ENCODE measurements at regions not wholly inside any gene's neighbourhood (a gene's known extent, or its start where the extent isn't known, plus 50 kb on each side); places are given as distances from the start of the nearest gene placed in this dataset.

- Histone ChIP-seq H3K4me2 (no peak overlapping the region), H3K9me3 (ENCODE audit: low read depth) (no peaks in the 10 kb centered on the region), H2AFZ (no peak overlapping the region), H3K4me3 (no peak overlapping the region), H3K4me1 (ENCODE audit: insufficient read depth) (no peaks in the 10 kb centered on the region), H4K20me1 (ENCODE audit: insufficient read depth, poor library complexity, severe bottlenecking) (no peaks in the 10 kb centered on the region), H3K79me2 (no peaks in the 10 kb centered on the region), H3K27me3 (no peaks in the 10 kb centered on the region), H3K9me2 (replicated peaks; ENCODE audit: insufficient read depth) (no peaks in the 10 kb centered on the region), H3K27ac (no peak overlapping the region), H3K36me3 (replicated peaks; ENCODE audit: insufficient read depth, low read depth) (no peaks in the 10 kb centered on the region)
- TF ChIP-seq CTCF (IDR thresholded peaks at IDR 0.05; ENCODE audit: poor library complexity): no peak
- WGBS (ENCODE audit: low lambda C conversion rate, missing lambda C conversion rate): 90% methylated on average over 4 of the region's 4 CpGs
- DNase-seq (ENCODE audit: low spot score): no peak
These were observed 1168.0 kb downstream of the SUCLG1 start for GRCh38 chr2:83291083-83291482.

- DNase-seq (ENCODE audit: low spot score): no peak
- Histone ChIP-seq H2AFZ (no peak overlapping the region), H4K20me1 (ENCODE audit: insufficient read depth, poor library complexity, severe bottlenecking) (no peaks in the 10 kb centered on the region), H3K9me3 (ENCODE audit: low read depth) (no peaks in the 10 kb centered on the region), H3K4me3 (no peak overlapping the region), H3K27me3 (no peaks in the 10 kb centered on the region), H3K36me3 (replicated peaks; ENCODE audit: insufficient read depth, low read depth) (no peaks in the 10 kb centered on the region), H3K4me2 (no peak overlapping the region), H3K9me2 (replicated peaks; ENCODE audit: insufficient read depth) (no peaks in the 10 kb centered on the region), H3K27ac (no peak overlapping the region), H3K4me1 (ENCODE audit: insufficient read depth) (no peaks in the 10 kb centered on the region), H3K79me2 (no peaks in the 10 kb centered on the region)
- TF ChIP-seq CTCF (IDR thresholded peaks at IDR 0.05; ENCODE audit: poor library complexity): no peak
- TF ChIP-seq EZH2 (IDR thresholded peaks at IDR 0.05; ENCODE audit: borderline replicate concordance): no peak
- TF ChIP-seq EZH2phosphoT487 (IDR thresholded peaks at IDR 0.05; ENCODE audit: low read depth, severe bottlenecking, unreplicated experiment): no peak
These were observed 1176.2 kb downstream of the SUCLG1 start for GRCh38 chr2:83282841-83283240.

GRCh38 chr2:83282043-83282795 lies 1176.9 kb downstream of the SUCLG1 start:
- WGBS (ENCODE audit: low lambda C conversion rate, missing lambda C conversion rate): 82% methylated on average over 6 of the region's 6 CpGs
- Histone ChIP-seq H3K27ac (no peak overlapping the region), H3K27me3 (no peaks in the 10 kb centered on the region), H3K36me3 (replicated peaks; ENCODE audit: insufficient read depth, low read depth) (no peaks in the 10 kb centered on the region), H3K9me3 (ENCODE audit: low read depth) (no peaks in the 10 kb centered on the region), H3K9me2 (replicated peaks; ENCODE audit: insufficient read depth) (no peaks in the 10 kb centered on the region), H3K4me1 (ENCODE audit: insufficient read depth) (no peaks in the 10 kb centered on the region), H4K20me1 (ENCODE audit: insufficient read depth, poor library complexity, severe bottlenecking) (no peaks in the 10 kb centered on the region), H3K4me3 (no peak overlapping the region), H3K79me2 (no peaks in the 10 kb centered on the region), H2AFZ (no peak overlapping the region), H3K4me2 (no peak overlapping the region)
- no peak for TF ChIP-seq EZH2 (IDR thresholded peaks at IDR 0.05; ENCODE audit: borderline replicate concordance)
- TF ChIP-seq CTCF (IDR thresholded peaks at IDR 0.05; ENCODE audit: poor library complexity): no peak
- TF ChIP-seq EZH2phosphoT487 (IDR thresholded peaks at IDR 0.05; ENCODE audit: low read depth, severe bottlenecking, unreplicated experiment): no peak
- no peak for DNase-seq (ENCODE audit: low spot score)

GRCh38 chr2:83280391-83280790 lies 1178.7 kb downstream of the SUCLG1 start:
- no peaks in the 10 kb centered on the region for H4K20me1 ChIP-seq (ENCODE audit: insufficient read depth, poor library complexity, severe bottlenecking)
- H3K79me2 ChIP-seq: no peaks in the 10 kb centered on the region
- 92% methylated on average over 1 of the region's 1 CpG for WGBS (ENCODE audit: low lambda C conversion rate, missing lambda C conversion rate)
- no peaks in the 10 kb centered on the region for H3K27me3 ChIP-seq
- TF ChIP-seq EZH2 (IDR thresholded peaks at IDR 0.05; ENCODE audit: borderline replicate concordance) (no peak), CTCF (IDR thresholded peaks at IDR 0.05; ENCODE audit: poor library complexity) (no peak), EZH2phosphoT487 (IDR thresholded peaks at IDR 0.05; ENCODE audit: low read depth, severe bottlenecking, unreplicated experiment) (no peak)
- DNase-seq (ENCODE audit: low spot score): no peak
- no peaks in the 10 kb centered on the region for H3K4me1 ChIP-seq (ENCODE audit: insufficient read depth)
- no peaks in the 10 kb centered on the region for H3K9me2 ChIP-seq (replicated peaks; ENCODE audit: insufficient read depth)
- no peak overlapping the region for H2AFZ ChIP-seq
- no peak overlapping the region for H3K4me2 ChIP-seq
- no peak overlapping the region for H3K27ac ChIP-seq
- no peaks in the 10 kb centered on the region for H3K36me3 ChIP-seq (replicated peaks; ENCODE audit: insufficient read depth, low read depth)
- H3K9me3 ChIP-seq (ENCODE audit: low read depth): no peaks in the 10 kb centered on the region
- H3K4me3 ChIP-seq: no peak overlapping the region
